ENCODE measurements at regions not wholly inside any gene's neighbourhood (a gene's known extent, or its start where the extent isn't known, plus 50 kb on each side); places are given as distances from the start of the nearest gene placed in this dataset.

DNA sequence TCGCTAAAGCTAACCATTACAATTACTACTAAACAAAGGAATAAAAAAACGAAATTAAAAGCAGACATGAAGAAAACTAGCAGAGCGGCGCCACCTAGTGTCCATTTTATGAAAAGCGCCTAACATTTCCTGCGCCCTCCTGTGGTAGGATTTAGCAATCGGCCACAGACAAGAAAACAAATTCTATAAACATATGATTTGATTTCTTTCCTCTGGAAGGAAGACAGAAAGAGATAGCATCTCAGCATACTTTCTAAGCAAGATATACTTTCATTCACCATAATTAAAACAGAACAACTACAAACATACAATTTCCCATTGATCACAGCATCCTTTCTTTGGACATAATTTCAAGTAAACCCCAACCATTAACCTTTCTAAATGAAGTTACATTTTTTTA lies 337.7 kb upstream of the NPVF start:
- TF ChIP-seq POLR2A (IDR thresholded peaks at IDR 0.05; ENCODE audit: low read length), result no peak
- TF ChIP-seq GATA1 (IDR thresholded peaks at IDR 0.05; ENCODE audit: low read depth, low read length), result no peak

Measured in erythroblast (primary cell).